Vagina (tissue), 2 donors: ENCODE measurements at regions not wholly inside any gene's neighbourhood (a gene's known extent, or its start where the extent isn't known, plus 50 kb on each side); places are given as distances from the start of the nearest gene placed in this dataset.

Experiments
- DNase-seq, 2 donors: peaks; one replicate each; pipeline ENCODE4 v3.0.0-alpha.2; 2017; ENCODE audit errors: extremely low spot score in 2 of 2
- H3K27ac ChIP-seq: fragments of 200-600 bp; sonication (generic); one replicate; pipeline ENCODE4 v1.5.1; 2019
- H3K27me3 ChIP-seq: fragments of 200-600 bp; sonication (generic); one replicate; pipeline ENCODE4 v1.5.1; 2019
- H3K36me3 ChIP-seq, 2 donors: fragments of 200-600 bp; sonication (generic); one replicate each; pipeline ENCODE4 v1.5.1; 2017 to 2019
- H3K4me1 ChIP-seq: fragments of 200-600 bp; sonication (generic); one replicate; pipeline ENCODE4 v1.5.1; 2019
- H3K4me3 ChIP-seq, 2 donors: fragments of 200-600 bp; sonication (generic); 1 replicate in 1 of 2; 2 replicates in 1 of 2; pipeline ENCODE4 v1.5.1; 2016 to 2019
- H3K9me3 ChIP-seq: fragments of 200-600 bp; sonication (generic); one replicate; pipeline ENCODE4 v1.5.1; 2019
- CTCF ChIP-seq, 3 experiments: fragments of 450-650 bp in 2 of 3; fragments of 200-600 bp in 1 of 3; sonication (generic) in 1 of 3; IDR thresholded peaks; one replicate each; pipeline ENCODE4 v1.5.1; 2017 to 2019; ENCODE audit warnings: antibody characterized with exemption in 3 of 3, mild to moderate bottlenecking in 2 of 3, moderate library complexity in 2 of 3
- POLR2A ChIP-seq, 2 donors: fragments of 450-650 bp; IDR thresholded peaks; one replicate each; pipeline ENCODE4 v1.6.1; 2017; ENCODE audit warnings: antibody characterized with exemption in 2 of 2, mild to moderate bottlenecking in 2 of 2, moderate library complexity in 2 of 2
- POLR2AphosphoS5 ChIP-seq, 2 donors: sonication (generic); formaldehyde crosslinking; IDR thresholded peaks; one replicate each; pipeline ENCODE4 v1.9.0; 2017; ENCODE audit warnings: antibody characterized with exemption in 2 of 2, mild to moderate bottlenecking in 2 of 2, low read depth in 1 of 2; ENCODE audit not compliant: insufficient read depth in 1 of 2
- intact Hi-C: fragments of 100-400 bp; cut with DNase I; formaldehyde crosslinking; loops from one replicate; pipeline ENCODE4 v1.15.1; 2023

- no peaks in the 10 kb centered on the region for H3K36me3 ChIP-seq
- H3K27ac ChIP-seq: no peak overlapping the region
- H3K9me3 ChIP-seq: no peaks in the 10 kb centered on the region
- peaks cover 27% of the 10 kb centered on the region for H3K4me1 ChIP-seq
- H3K4me3 ChIP-seq: no peak overlapping the region
- no peak for TF ChIP-seq CTCF (IDR thresholded peaks at IDR 0.05)
- no peak for TF ChIP-seq POLR2A (IDR thresholded peaks at IDR 0.05)
- TF ChIP-seq POLR2AphosphoS5 (IDR thresholded peaks at IDR 0.05; ENCODE audit: insufficient read depth in 1 of 2, low read depth in 1 of 2): no peak
- intact Hi-C loops: no loop called here
- peaks cover 10% of the 10 kb centered on the region for H3K27me3 ChIP-seq
- DNase-seq: peak in 1 of 2 donors; percentile 58
These were observed 76.8 kb upstream of the LEP start for GRCh38 chr7:128164061-128164954.

GRCh38 chr7:128164955-128165670, 76.0 kb upstream of the LEP start:
- Histone ChIP-seq H3K36me3 (no peaks in the 10 kb centered on the region), H3K27ac (no peak overlapping the region), H3K9me3 (no peaks in the 10 kb centered on the region), H3K4me3 (no peak overlapping the region), H3K4me1 (peaks cover 27% of the 10 kb centered on the region), H3K27me3 (peaks cover 10% of the 10 kb centered on the region)
- DNase-seq: peak in 1 of 2 donors; percentile 58
- no peak for TF ChIP-seq POLR2A (IDR thresholded peaks at IDR 0.05)
- TF ChIP-seq POLR2AphosphoS5 (IDR thresholded peaks at IDR 0.05; ENCODE audit: insufficient read depth in 1 of 2, low read depth in 1 of 2): no peak
- TF ChIP-seq CTCF (IDR thresholded peaks at IDR 0.05): no peak
- intact Hi-C loops: no loop called here

- Histone ChIP-seq H3K4me3 (no peak overlapping the region), H3K27me3 (peaks cover 10% of the 10 kb centered on the region), H3K27ac (no peak overlapping the region), H3K4me1 (peaks cover 27% of the 10 kb centered on the region), H3K9me3 (no peaks in the 10 kb centered on the region), H3K36me3 (no peaks in the 10 kb centered on the region)
- intact Hi-C loops: no loop called here
- no peak for TF ChIP-seq POLR2AphosphoS5 (IDR thresholded peaks at IDR 0.05; ENCODE audit: insufficient read depth in 1 of 2, low read depth in 1 of 2)
- TF ChIP-seq POLR2A (IDR thresholded peaks at IDR 0.05): no peak
- no peak for TF ChIP-seq CTCF (IDR thresholded peaks at IDR 0.05)
- no peak for DNase-seq
These were observed 75.1 kb upstream of the LEP start for GRCh38 chr7:128165927-128166420.

GRCh38 chr7:128166603-128167041, 74.5 kb upstream of the LEP start:
- no peak for TF ChIP-seq POLR2A (IDR thresholded peaks at IDR 0.05)
- no peak for TF ChIP-seq POLR2AphosphoS5 (IDR thresholded peaks at IDR 0.05; ENCODE audit: insufficient read depth in 1 of 2, low read depth in 1 of 2)
- no peak for TF ChIP-seq CTCF (IDR thresholded peaks at IDR 0.05)
- intact Hi-C loops: no loop called here
- Histone ChIP-seq H3K27ac (no peak overlapping the region), H3K27me3 (peaks cover 10% of the 10 kb centered on the region), H3K4me1 (peaks cover 27% of the 10 kb centered on the region), H3K4me3 (peak overlapping the region; percentile 38 to 39), H3K36me3 (no peaks in the 10 kb centered on the region), H3K9me3 (no peaks in the 10 kb centered on the region)
- no peak for DNase-seq
